ENCODE measurements at regions not wholly inside any gene's neighbourhood (a gene's known extent, or its start where the extent isn't known, plus 50 kb on each side); places are given as distances from the start of the nearest gene placed in this dataset.
"Not testable (repeated sequence)": the region's sequence is repeated elsewhere in the genome, so short reads cannot be mapped to it uniquely, and the experiment has no call there.

DNA sequence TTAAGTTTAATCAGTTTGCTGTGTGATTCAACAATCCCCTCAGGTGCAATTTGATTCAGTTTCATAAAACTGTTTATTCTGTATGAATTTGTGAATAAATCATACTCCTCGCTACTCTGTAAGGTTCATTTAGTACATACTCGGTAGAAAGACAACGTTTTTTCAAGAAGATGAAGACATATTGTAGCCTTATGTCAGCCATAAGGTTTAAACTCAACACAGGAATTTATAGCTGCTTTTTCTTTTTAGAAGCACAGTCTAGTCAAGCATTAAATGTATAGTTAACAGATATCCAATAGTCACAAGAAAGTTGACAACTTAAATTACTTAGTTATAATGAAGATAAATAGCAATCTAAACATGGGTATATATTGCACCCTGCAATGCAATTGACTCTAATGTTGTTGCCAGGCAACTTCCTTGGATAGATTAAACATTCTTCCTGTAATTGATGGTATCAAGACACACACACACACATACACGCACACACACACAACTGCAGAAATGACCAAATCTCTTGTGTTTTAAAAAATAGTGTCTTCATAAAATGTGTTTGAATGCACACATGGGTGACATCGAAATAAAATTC lies 151.5 kb upstream of the MGAT4C start:
- H3K27me3 ChIP-seq (ENCODE audit: control insufficient read depth, insufficient read depth, low read length), result no peaks in the 10 kb centered on the region
- no peak overlapping the region for H3K4me2 ChIP-seq (ENCODE audit: low read length)
- no peak overlapping the region for H3K9ac ChIP-seq (ENCODE audit: low read depth, low read length)
- H3K36me3 ChIP-seq (ENCODE audit: insufficient read depth, low read length), result no peaks in the 10 kb centered on the region
- H3K4me1 ChIP-seq (ENCODE audit: control insufficient read depth, insufficient read depth, low read length), result no peaks in the 10 kb centered on the region
- H3K4me3 ChIP-seq (ENCODE audit: low read length), result no peak overlapping the region
- no peaks in the 10 kb centered on the region for H3K9me3 ChIP-seq (replicated peaks; ENCODE audit: low read length)

DNA sequence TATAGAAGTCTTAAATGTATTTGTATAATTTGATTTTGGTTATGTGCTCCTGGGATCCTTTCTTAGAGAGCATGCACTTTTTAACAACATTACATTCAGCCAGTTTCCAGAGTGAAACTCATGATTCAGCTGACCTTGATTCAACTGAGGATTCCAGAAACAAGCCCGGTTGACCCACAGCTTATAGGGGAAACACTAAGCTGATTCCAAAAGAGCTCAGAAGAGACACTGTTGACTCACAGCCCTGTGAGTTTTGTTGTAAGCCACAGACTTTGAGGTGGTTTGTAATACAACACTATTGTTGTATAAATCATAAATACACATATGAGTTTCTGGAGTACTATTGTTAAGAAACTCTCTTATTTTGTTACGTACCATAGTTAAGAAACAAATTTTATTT lies 133.8 kb upstream of the MGAT4C start:
- Histone ChIP-seq H3K27me3 (ENCODE audit: control insufficient read depth, insufficient read depth, low read length) (no peaks in the 10 kb centered on the region), H3K36me3 (ENCODE audit: insufficient read depth, low read length) (no peaks in the 10 kb centered on the region), H3K4me3 (ENCODE audit: low read length) (no peak overlapping the region), H3K9ac (ENCODE audit: low read depth, low read length) (no peak overlapping the region), H3K4me2 (ENCODE audit: low read length) (no peak overlapping the region), H3K9me3 (replicated peaks; ENCODE audit: low read length) (no peaks in the 10 kb centered on the region), H3K4me1 (ENCODE audit: control insufficient read depth, insufficient read depth, low read length) (no peaks in the 10 kb centered on the region)

DNA sequence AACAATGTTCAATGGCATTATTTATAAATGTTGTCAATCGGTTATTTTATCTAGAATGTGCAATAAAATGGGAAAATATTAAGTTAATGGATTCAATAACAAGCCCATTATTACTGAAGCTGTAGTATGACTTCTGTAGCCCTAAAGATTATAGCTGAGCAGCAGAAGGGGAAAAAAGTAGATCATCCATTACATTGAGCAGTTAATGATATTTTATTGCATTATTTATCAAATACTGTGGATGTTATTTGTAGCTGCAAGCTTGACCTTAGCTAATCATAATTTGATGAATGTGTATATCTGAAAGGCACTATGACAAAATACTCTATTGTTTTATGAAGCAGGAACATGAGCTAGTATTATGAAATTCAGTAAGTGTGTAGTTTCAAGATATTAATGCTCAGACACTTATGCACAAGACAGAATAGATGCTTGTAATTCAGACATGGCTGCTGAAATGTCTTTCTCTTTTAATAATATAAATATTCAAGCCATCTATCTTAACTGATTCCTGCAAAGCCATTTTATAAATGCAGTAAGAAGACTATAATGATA lies 131.5 kb upstream of the MGAT4C start:
- Histone ChIP-seq H3K4me2 (ENCODE audit: low read length) (no peak overlapping the region), H3K36me3 (ENCODE audit: insufficient read depth, low read length) (no peaks in the 10 kb centered on the region), H3K27me3 (ENCODE audit: control insufficient read depth, insufficient read depth, low read length) (no peaks in the 10 kb centered on the region), H3K4me1 (ENCODE audit: control insufficient read depth, insufficient read depth, low read length) (no peaks in the 10 kb centered on the region), H3K4me3 (ENCODE audit: low read length) (no peak overlapping the region), H3K9me3 (replicated peaks; ENCODE audit: low read length) (no peaks in the 10 kb centered on the region), H3K9ac (ENCODE audit: low read depth, low read length) (no peak overlapping the region)

DNA sequence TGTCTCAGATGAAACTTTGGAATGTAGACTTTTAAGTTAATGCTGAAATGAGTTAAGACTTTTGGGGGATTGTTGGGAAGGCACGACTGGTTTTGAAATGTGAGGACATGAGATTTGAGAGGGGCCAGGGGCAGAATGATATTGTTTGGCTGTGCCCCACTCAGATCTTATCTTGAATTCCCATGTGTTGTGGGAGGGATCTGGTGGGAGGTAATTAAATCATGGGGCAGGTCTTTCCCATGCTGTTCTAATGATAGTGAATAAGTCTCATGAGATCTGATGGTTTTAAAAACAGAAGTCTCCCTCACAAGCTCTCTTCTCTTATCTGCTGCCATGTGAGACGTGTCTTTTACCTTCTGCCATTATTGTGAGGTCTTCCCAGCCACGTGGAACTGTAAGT lies 127.6 kb upstream of the MGAT4C start:
- H3K4me3 ChIP-seq (ENCODE audit: low read length), result not testable (repeated sequence)

DNA sequence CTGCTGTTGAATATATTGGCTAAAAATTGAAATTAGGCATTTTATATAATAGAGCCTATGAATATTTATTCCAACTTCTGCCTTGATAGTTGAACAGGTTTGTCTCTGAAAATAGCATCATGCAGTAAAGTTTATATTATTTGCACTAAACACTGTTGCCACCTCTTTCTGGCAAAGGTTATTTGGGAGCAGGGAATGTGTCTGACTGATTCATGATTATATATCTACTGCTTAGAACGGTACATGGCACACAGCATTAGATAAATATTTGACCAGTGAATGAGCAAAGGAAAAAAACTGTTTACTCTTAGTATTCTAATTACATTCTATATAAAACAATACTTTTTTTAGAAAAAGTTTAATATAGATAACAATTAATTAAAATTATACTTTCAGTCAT lies 123.1 kb upstream of the MGAT4C start:
- no peaks in the 10 kb centered on the region for H3K27me3 ChIP-seq (ENCODE audit: control insufficient read depth, insufficient read depth, low read length)
- H3K9me3 ChIP-seq (replicated peaks; ENCODE audit: low read length), result no peaks in the 10 kb centered on the region
- H3K4me3 ChIP-seq (ENCODE audit: low read length), result no peak overlapping the region
- H3K4me2 ChIP-seq (ENCODE audit: low read length), result no peak overlapping the region
- H3K4me1 ChIP-seq (ENCODE audit: control insufficient read depth, insufficient read depth, low read length), result peaks cover 9% of the 10 kb centered on the region
- no peak overlapping the region for H3K9ac ChIP-seq (ENCODE audit: low read depth, low read length)
- H3K36me3 ChIP-seq (ENCODE audit: insufficient read depth, low read length), result no peaks in the 10 kb centered on the region

More for the DNA sequence above, 127.6 kb upstream of the MGAT4C start:
- not testable (repeated sequence) for H3K27me3 ChIP-seq (ENCODE audit: control insufficient read depth, insufficient read depth, low read length); H3K4me2 ChIP-seq (ENCODE audit: low read length); H3K9me3 ChIP-seq (replicated peaks; ENCODE audit: low read length); H3K9ac ChIP-seq (ENCODE audit: low read depth, low read length); H3K36me3 ChIP-seq (ENCODE audit: insufficient read depth, low read length); H3K4me1 ChIP-seq (ENCODE audit: control insufficient read depth, insufficient read depth, low read length)

DNA sequence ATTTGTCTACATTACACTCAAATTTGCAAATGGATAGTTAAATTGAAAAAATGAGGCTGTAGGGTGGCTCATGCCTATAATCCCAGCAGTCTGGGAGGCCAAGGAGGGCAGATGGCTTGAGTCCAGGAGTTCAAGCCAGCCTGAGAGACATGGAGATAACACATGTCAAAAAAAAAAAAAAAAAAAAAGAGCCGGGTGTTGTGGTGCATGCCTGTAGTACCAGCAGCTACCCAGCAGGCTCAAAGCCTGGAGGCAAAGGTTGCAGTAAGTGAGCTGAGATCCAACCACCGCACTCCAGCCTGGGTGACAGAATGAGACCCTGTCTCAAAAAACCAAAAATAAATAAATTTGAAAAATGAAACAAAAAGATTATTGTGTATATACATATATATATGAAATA lies 119.9 kb upstream of the MGAT4C start:
- no peaks in the 10 kb centered on the region for H3K27me3 ChIP-seq (ENCODE audit: control insufficient read depth, insufficient read depth, low read length)
- no peak overlapping the region for H3K4me3 ChIP-seq (ENCODE audit: low read length)
- H3K9ac ChIP-seq (ENCODE audit: low read depth, low read length), result no peak overlapping the region
- H3K4me2 ChIP-seq (ENCODE audit: low read length), result no peak overlapping the region
- H3K4me1 ChIP-seq (ENCODE audit: control insufficient read depth, insufficient read depth, low read length), result peaks cover 9% of the 10 kb centered on the region
- no peaks in the 10 kb centered on the region for H3K9me3 ChIP-seq (replicated peaks; ENCODE audit: low read length)
- no peaks in the 10 kb centered on the region for H3K36me3 ChIP-seq (ENCODE audit: insufficient read depth, low read length)

DNA sequence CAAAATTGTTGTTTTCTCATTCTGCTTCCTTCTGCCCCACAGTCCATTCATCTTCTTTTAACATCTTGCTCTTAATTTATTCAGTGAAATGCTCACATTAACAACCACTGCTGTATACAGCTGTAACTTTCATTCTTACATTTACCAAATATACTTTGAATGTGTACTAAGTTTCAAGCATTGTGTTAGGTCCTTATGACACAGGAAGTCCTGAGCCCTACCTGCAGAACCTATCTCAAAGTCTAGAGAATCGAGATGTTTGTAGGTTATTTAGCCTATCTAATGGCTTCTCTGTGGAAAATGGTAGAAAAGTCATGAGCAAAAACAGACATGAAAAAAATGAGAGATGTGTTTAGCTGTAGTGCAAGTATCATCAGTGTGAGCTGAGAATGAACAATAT lies 117.6 kb upstream of the MGAT4C start:
- no peak overlapping the region for H3K4me2 ChIP-seq (ENCODE audit: low read length)

DNA sequence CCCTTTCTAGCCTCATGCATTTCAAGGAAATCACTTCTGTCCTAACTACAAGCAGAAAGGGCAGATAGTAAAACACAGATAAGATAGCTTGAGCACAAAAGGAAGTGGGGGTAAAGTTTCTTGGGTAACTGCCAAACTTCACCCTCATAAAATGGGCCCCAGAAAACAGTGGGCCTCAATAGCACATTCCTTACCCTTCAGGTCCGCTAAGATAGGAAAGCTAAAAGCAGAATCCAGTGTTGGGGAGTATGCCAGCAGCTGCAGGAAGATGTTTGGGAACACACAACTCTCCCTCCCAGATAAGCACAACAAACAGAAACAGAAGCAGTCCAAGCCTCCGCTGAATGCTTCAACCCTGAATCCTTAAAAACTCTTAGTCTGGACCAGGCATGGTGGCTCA lies 110.9 kb upstream of the MGAT4C start:
- Histone ChIP-seq H3K27me3 (ENCODE audit: control insufficient read depth, insufficient read depth, low read length) (no peaks in the 10 kb centered on the region), H3K9me3 (replicated peaks; ENCODE audit: low read length) (no peaks in the 10 kb centered on the region)

More for the DNA sequence above, 117.6 kb upstream of the MGAT4C start:
- Histone ChIP-seq H3K36me3 (ENCODE audit: insufficient read depth, low read length) (no peaks in the 10 kb centered on the region), H3K9ac (ENCODE audit: low read depth, low read length) (no peak overlapping the region), H3K27me3 (ENCODE audit: control insufficient read depth, insufficient read depth, low read length) (no peaks in the 10 kb centered on the region), H3K9me3 (replicated peaks; ENCODE audit: low read length) (no peaks in the 10 kb centered on the region), H3K4me1 (ENCODE audit: control insufficient read depth, insufficient read depth, low read length) (no peaks in the 10 kb centered on the region), H3K4me3 (ENCODE audit: low read length) (no peak overlapping the region)

DNA sequence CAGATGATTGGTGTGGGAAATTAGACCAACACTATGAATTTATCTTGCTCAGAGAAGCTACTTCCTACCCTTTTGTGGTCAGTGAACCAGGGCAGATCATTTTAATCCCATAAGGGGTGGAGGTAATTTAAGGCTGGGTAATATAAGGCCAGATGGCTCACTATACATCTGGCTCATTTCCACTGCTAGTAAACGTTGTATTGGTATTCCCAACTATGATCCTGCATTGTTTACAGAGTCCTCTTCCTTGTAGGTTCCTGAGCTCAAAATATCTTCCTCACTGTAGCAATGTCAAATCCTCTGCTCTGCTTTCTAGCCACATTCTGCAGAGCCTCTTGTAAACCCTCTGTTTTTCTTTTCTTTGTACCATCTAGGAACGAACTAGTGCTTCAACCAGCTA lies 93.0 kb upstream of the MGAT4C start:
- Histone ChIP-seq H3K4me2 (ENCODE audit: low read length) (no peak overlapping the region), H3K4me1 (ENCODE audit: control insufficient read depth, insufficient read depth, low read length) (no peaks in the 10 kb centered on the region), H3K27me3 (ENCODE audit: control insufficient read depth, insufficient read depth, low read length) (no peaks in the 10 kb centered on the region), H3K9me3 (replicated peaks; ENCODE audit: low read length) (no peaks in the 10 kb centered on the region), H3K9ac (ENCODE audit: low read depth, low read length) (no peak overlapping the region), H3K4me3 (ENCODE audit: low read length) (no peak overlapping the region), H3K36me3 (ENCODE audit: insufficient read depth, low read length) (no peaks in the 10 kb centered on the region)

More for the DNA sequence above, 110.9 kb upstream of the MGAT4C start:
- Histone ChIP-seq H3K9ac (ENCODE audit: low read depth, low read length) (no peak overlapping the region), H3K4me3 (ENCODE audit: low read length) (no peak overlapping the region), H3K36me3 (ENCODE audit: insufficient read depth, low read length) (no peaks in the 10 kb centered on the region), H3K4me1 (ENCODE audit: control insufficient read depth, insufficient read depth, low read length) (no peaks in the 10 kb centered on the region), H3K4me2 (ENCODE audit: low read length) (no peak overlapping the region)

DNA sequence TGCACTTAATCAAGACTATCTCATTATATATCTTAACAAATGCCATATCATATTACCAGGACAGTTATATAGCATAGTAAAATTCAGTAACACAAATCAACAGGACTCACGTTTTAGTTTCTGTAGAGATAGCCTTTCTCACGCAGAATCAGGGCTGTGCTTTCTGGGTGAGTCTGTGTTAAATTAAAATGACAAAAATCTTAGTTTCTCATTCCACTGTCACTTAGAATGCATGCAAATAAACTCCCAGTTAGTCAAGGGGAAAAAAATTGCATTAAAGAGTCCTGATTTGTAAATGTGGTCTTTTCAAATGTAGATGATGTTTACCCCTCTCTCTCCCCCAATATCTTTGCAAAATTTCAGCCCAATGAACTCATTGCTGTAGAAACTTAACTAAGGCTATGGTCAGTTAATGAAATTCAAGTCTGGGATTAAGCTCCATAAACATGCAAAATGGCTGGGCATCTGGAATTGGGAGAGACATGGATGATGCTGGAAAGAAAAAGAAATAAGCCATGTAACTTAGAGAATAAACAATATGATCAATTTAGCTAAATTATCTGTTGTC lies 77.8 kb upstream of the MGAT4C start:
- H3K4me3 ChIP-seq (ENCODE audit: low read length), result no peak overlapping the region
- no peak overlapping the region for H3K4me2 ChIP-seq (ENCODE audit: low read length)
- no peaks in the 10 kb centered on the region for H3K4me1 ChIP-seq (ENCODE audit: control insufficient read depth, insufficient read depth, low read length)
- no peaks in the 10 kb centered on the region for H3K36me3 ChIP-seq (ENCODE audit: insufficient read depth, low read length)
- no peaks in the 10 kb centered on the region for H3K27me3 ChIP-seq (ENCODE audit: control insufficient read depth, insufficient read depth, low read length)
- H3K9ac ChIP-seq (ENCODE audit: low read depth, low read length), result no peak overlapping the region
- no peaks in the 10 kb centered on the region for H3K9me3 ChIP-seq (replicated peaks; ENCODE audit: low read length)

DNA sequence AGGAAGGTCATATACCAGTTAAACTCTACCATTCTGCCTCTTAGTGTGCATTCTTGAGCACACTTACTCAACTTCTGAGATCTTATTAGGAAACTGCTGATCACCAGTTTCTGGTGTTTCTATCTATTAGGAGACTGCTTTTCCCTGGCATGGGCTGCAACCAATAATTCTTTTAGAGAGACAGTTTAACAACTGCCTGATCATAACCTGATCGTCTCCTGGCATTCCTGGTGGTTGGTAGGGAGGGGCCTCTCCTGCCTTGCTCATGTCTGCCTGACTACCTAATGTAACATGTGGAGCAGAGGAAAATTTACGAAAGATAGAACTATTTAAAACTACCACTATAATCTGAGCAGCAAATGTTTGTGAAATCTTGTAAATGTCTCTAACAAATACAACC lies 75.3 kb upstream of the MGAT4C start:
- Histone ChIP-seq H3K9ac (ENCODE audit: low read depth, low read length) (no peak overlapping the region), H3K4me3 (ENCODE audit: low read length) (no peak overlapping the region), H3K36me3 (ENCODE audit: insufficient read depth, low read length) (no peaks in the 10 kb centered on the region), H3K27me3 (ENCODE audit: control insufficient read depth, insufficient read depth, low read length) (no peaks in the 10 kb centered on the region), H3K4me2 (ENCODE audit: low read length) (no peak overlapping the region), H3K4me1 (ENCODE audit: control insufficient read depth, insufficient read depth, low read length) (no peaks in the 10 kb centered on the region), H3K9me3 (replicated peaks; ENCODE audit: low read length) (no peaks in the 10 kb centered on the region)

DNA sequence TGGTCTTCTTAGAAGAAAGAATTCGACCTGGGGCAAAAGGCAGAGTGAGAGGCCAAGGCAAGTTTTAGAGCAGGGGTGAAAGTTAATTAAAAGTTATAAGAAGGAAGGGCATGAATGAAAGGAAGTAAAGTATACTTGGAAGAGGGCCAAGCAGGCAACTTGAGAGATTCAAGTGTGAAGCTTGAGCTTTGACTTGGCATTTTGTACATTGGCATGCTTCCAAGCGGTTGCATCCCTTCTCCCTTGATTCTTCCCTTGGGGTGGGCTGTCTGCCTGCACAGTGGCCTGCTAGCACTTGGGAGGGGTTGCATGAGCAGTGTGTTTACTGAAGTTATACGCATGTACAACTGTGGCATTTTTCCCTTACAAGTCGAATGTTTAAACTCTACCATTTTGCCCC lies 74.8 kb upstream of the MGAT4C start:
- H3K4me2 ChIP-seq (ENCODE audit: low read length), result no peak overlapping the region
- H3K9me3 ChIP-seq (replicated peaks; ENCODE audit: low read length), result no peaks in the 10 kb centered on the region

More for the DNA sequence above, 74.8 kb upstream of the MGAT4C start:
- Histone ChIP-seq H3K4me1 (ENCODE audit: control insufficient read depth, insufficient read depth, low read length) (no peaks in the 10 kb centered on the region), H3K9ac (ENCODE audit: low read depth, low read length) (no peak overlapping the region), H3K27me3 (ENCODE audit: control insufficient read depth, insufficient read depth, low read length) (no peaks in the 10 kb centered on the region), H3K36me3 (ENCODE audit: insufficient read depth, low read length) (no peaks in the 10 kb centered on the region), H3K4me3 (ENCODE audit: low read length) (no peak overlapping the region)
